CD4-positive, CD25-positive, alpha-beta regulatory T cell (primary cell): ENCODE measurements at regions not wholly inside any gene's neighbourhood (a gene's known extent, or its start where the extent isn't known, plus 50 kb on each side); places are given as distances from the start of the nearest gene placed in this dataset.

ENCODE experiments used
- ATAC-seq, 2 donors: fragments of 150-1000 bp; cut with Tn5 transposase; one replicate each; pipeline ENCODE4 v1.10.0; 2021; ENCODE audit warnings: low read depth in 2 of 2, moderate number of reproducible peaks in 2 of 2, moderate library complexity in 1 of 2
- DNase-seq, 3 donors: peaks; one replicate each; pipeline versions ENCODE4 v3.0.0 to v3.0.0-alpha.2; 2012 to 2022; ENCODE audit warnings: mixed read lengths in 1 of 3
- H3K27ac ChIP-seq: one replicate; pipeline ENCODE4 v1.7.0; 2013; ENCODE audit warnings: mild to moderate bottlenecking, low read length; ENCODE audit not compliant: insufficient read depth, poor library complexity, severe bottlenecking
- H3K27me3 ChIP-seq: one replicate; pipeline ENCODE4 v1.7.0; 2013; ENCODE audit warnings: low read length; ENCODE audit not compliant: control insufficient read depth, insufficient read depth
- H3K36me3 ChIP-seq: one replicate; pipeline ENCODE4 v1.7.0; 2013; ENCODE audit warnings: mild to moderate bottlenecking, low read length, moderate library complexity; ENCODE audit not compliant: control insufficient read depth, insufficient read depth
- H3K4me1 ChIP-seq: 2 replicates; pipeline ENCODE4 v1.7.0; 2013; ENCODE audit warnings: mild to moderate bottlenecking, low read length; ENCODE audit not compliant: insufficient read depth, control insufficient read depth, poor library complexity, severe bottlenecking
- H3K4me3 ChIP-seq: one replicate; pipeline ENCODE4 v1.7.0; 2013; ENCODE audit warnings: low read depth, mild to moderate bottlenecking, low read length, moderate library complexity
- H3K9me3 ChIP-seq, 2 experiments: 1 replicate in 1 of 2; 2 replicates in 1 of 2; pipeline ENCODE4 v1.7.0; 2013; ENCODE audit warnings: low read length in 2 of 2, mild to moderate bottlenecking in 1 of 2, moderate library complexity in 1 of 2; ENCODE audit not compliant: control insufficient read depth in 2 of 2
- H3K27ac Mint-ChIP-seq, 3 donors: one replicate each; pipeline ENCODE4 v1.8.0; 2020 to 2022; ENCODE audit warnings: mild to moderate bottlenecking in 3 of 3, mixed read lengths in 3 of 3, moderate library complexity in 2 of 3
- H3K27me3 Mint-ChIP-seq: one replicate; pipeline ENCODE4 v1.8.0; 2022; ENCODE audit warnings: mild to moderate bottlenecking, mixed read lengths
- H3K36me3 Mint-ChIP-seq: one replicate; pipeline ENCODE4 v1.8.0; 2020; ENCODE audit warnings: mixed read lengths
- H3K4me1 Mint-ChIP-seq, 4 donors: one replicate each; pipeline ENCODE4 v1.8.0; 2020 to 2022; ENCODE audit warnings: mixed read lengths in 4 of 4, mild to moderate bottlenecking in 1 of 4
- H3K4me3 Mint-ChIP-seq, 4 donors: one replicate each; pipeline ENCODE4 v1.8.0; 2020 to 2022; ENCODE audit warnings: mild to moderate bottlenecking in 4 of 4, mixed read lengths in 4 of 4, moderate library complexity in 3 of 4
- H3K9me3 Mint-ChIP-seq, 7 donors: one replicate each; pipeline ENCODE4 v1.8.0; 2020 to 2022; ENCODE audit warnings: mixed read lengths in 7 of 7, mild to moderate bottlenecking in 3 of 7, moderate library complexity in 2 of 7

DNA sequence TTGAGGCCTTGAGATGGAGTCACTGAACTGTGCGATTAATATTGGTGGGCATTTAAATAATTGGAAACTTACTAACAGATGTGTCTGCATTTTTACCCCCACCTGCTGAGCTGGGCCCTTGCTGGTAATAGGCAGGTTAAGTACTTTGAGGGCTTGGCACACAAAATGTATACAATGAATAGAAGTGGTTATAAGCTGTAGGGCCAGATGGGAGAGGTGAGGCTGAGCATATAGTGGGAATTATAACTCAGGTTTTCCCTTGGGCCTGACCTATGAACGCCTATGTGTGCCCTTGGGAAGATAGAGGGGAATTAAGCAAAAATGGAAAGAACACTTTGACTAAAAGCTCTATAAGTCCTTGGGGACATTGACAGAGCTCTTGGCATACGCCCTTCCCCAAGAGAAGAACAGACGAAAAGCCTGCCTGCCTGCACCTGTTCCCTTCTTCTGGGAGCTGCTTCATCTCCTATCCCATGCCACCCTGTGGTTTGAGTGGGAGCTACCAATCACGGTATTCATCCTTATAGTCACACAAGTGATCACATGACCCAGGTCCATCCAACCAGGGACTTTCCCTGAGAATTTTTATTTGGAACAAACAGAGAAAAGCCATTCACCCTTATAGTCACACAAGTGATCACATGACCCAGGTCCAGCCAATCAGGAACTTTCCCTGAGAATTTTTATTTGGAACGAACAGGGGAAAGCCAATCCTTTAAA lies 260.7 kb upstream of the CSF3R start:
- peaks cover 0 to 3% of the 10 kb centered on the region in 2 experiments for H3K9me3 ChIP-seq
- H3K4me3 Mint-ChIP-seq: no peak overlapping the region
- no peak overlapping the region for H3K27ac Mint-ChIP-seq
- no peaks in the 10 kb centered on the region for H3K36me3 ChIP-seq
- no peaks in the 10 kb centered on the region for H3K4me1 ChIP-seq
- H3K27me3 ChIP-seq: no peaks in the 10 kb centered on the region
- H3K36me3 Mint-ChIP-seq: no peaks in the 10 kb centered on the region
- peaks cover 28% of the 10 kb centered on the region for H3K27me3 Mint-ChIP-seq
- DNase-seq (no peak), ATAC-seq (no peak)
- no peak overlapping the region for H3K4me3 ChIP-seq
- no peaks in the 10 kb centered on the region for H3K4me1 Mint-ChIP-seq
- H3K27ac ChIP-seq: no peak overlapping the region
- no peaks in the 10 kb centered on the region for H3K9me3 Mint-ChIP-seq

DNA sequence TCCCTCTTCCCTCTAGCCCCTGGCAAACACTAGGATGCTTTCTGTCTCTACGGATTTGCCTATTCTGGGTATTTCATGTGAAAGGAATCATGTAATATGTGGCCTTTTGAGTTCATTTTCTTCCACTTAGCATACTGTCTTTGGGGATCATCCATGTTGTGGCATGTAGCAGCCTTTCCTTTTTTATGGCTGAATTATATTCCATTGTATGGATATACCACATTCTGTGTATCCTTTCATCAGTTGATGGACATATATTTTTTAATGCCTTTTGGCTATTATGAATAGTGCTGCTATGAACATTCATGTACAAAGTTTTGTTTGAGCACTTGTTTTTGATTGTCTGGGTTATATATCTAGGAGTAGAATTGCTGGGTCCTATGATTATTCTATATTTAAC lies 258.4 kb upstream of the CSF3R start:
- Histone ChIP-seq H3K4me1 (no peaks in the 10 kb centered on the region), H3K4me3 (no peak overlapping the region), H3K27ac (no peak overlapping the region), H3K27me3 (peaks cover 2% of the 10 kb centered on the region), H3K36me3 (no peaks in the 10 kb centered on the region), H3K9me3 (peaks cover 0 to 3% of the 10 kb centered on the region in 2 experiments)
- H3K4me3 Mint-ChIP-seq: no peak overlapping the region
- H3K4me1 Mint-ChIP-seq: no peaks in the 10 kb centered on the region
- H3K9me3 Mint-ChIP-seq: peaks cover 0 to 1% (median 0%) of the 10 kb centered on the region in 7 donors
- ATAC-seq (no peak), DNase-seq (no peak)
- no peak overlapping the region for H3K27ac Mint-ChIP-seq
- H3K27me3 Mint-ChIP-seq: peaks cover 28% of the 10 kb centered on the region
- no peaks in the 10 kb centered on the region for H3K36me3 Mint-ChIP-seq

DNA sequence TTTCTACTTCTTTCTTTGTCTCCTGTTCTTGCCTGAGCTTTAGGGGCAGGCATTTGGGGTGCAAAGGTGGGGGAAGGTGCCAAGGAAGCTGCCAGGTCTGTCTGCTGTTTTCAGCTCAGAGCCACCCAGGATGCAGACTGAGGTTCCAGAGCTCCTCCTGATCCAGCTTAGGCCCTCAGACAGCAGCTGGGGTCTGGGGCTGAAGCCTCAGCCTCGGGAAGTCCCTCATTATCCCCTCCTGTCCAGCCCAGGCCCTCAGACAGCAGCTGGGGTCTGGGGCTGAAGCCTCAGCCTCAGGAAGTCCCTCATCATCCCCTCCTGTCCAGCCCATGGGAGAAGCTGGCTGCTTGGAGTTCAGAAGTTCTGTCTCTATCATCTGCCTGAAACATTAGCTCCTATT lies 257.7 kb upstream of the CSF3R start:
- Mint-ChIP-seq H3K9me3 (peaks cover 0 to 1% (median 0%) of the 10 kb centered on the region in 7 donors), H3K36me3 (no peaks in the 10 kb centered on the region), H3K27me3 (peaks cover 29% of the 10 kb centered on the region), H3K27ac (no peak overlapping the region), H3K4me1 (no peaks in the 10 kb centered on the region), H3K4me3 (no peak overlapping the region)
- Histone ChIP-seq H3K9me3 (peaks cover 0 to 3% of the 10 kb centered on the region in 2 experiments), H3K27ac (no peak overlapping the region), H3K36me3 (no peaks in the 10 kb centered on the region), H3K4me3 (no peak overlapping the region), H3K4me1 (no peaks in the 10 kb centered on the region), H3K27me3 (peaks cover 2% of the 10 kb centered on the region)
- DNase-seq: no peak
- ATAC-seq: no peak

DNA sequence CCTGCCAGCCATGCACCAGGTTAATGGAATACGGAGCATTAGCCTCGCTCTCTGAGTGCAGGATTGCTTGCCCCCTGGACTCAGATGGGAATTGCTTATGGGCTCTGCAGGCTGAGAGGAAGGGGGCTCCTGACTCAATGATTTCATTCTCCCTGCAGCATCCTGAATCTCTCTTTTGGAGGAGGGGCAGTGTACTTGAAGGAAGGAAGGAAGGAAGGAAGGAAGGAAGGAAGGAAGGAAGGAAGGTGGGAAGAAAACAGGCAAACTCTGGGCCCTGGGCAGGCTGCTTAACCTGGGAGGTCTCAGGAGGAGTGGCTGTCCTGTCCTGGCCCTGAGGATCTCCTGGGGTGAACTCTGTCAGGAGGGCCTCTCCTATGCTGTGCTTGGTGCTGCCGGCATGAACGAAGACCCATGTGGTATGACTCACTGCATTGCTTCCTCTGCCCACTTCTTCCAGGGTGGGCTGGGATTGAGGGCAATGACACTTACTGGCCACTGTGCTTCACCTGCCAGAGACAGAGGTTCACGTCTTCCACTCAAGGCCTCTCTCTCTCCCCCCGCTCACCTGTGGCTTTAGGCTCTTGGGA lies 257.1 kb upstream of the CSF3R start:
- H3K27me3 Mint-ChIP-seq: peaks cover 31% of the 10 kb centered on the region
- DNase-seq: no peak
- no peak overlapping the region for H3K4me3 ChIP-seq

DNA sequence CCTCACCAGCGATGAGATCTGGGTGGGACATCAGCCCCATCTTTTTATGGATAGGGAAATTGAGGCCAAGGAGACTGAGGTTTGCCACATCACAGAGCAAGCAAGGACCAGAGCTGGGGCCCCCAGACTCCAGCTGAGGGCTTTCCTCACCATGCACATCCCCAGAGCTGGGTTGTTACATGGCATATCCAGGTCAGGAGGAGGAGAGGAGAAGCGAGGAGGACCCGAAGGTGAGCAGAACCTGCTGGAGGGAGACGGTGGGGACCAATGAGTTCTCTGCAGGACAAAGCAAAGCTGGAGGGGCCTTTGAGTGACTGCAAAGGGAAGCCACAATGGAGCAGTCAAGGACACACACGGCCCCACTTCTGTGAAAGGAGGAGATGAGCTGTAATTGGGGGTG lies 255.5 kb upstream of the CSF3R start:
- Mint-ChIP-seq H3K4me1 (no peaks in the 10 kb centered on the region), H3K27me3 (peaks cover 32% of the 10 kb centered on the region), H3K9me3 (peaks cover 0 to 4% (median 0%) of the 10 kb centered on the region in 7 donors), H3K4me3 (no peak overlapping the region), H3K27ac (no peak overlapping the region), H3K36me3 (no peaks in the 10 kb centered on the region)
- Histone ChIP-seq H3K36me3 (no peaks in the 10 kb centered on the region), H3K4me1 (no peaks in the 10 kb centered on the region), H3K27ac (no peak overlapping the region), H3K9me3 (peaks cover 0 to 3% of the 10 kb centered on the region in 2 experiments), H3K27me3 (peaks cover 4% of the 10 kb centered on the region), H3K4me3 (no peak overlapping the region)
- ATAC-seq: no peak
- DNase-seq: no peak

More for the DNA sequence above, 257.1 kb upstream of the CSF3R start:
- Histone ChIP-seq H3K27me3 (peaks cover 2% of the 10 kb centered on the region), H3K36me3 (no peaks in the 10 kb centered on the region), H3K4me1 (no peaks in the 10 kb centered on the region), H3K27ac (no peak overlapping the region), H3K9me3 (peaks cover 0 to 3% of the 10 kb centered on the region in 2 experiments)
- H3K27ac Mint-ChIP-seq: no peak overlapping the region
- peaks cover 0 to 4% (median 0%) of the 10 kb centered on the region in 7 donors for H3K9me3 Mint-ChIP-seq
- H3K36me3 Mint-ChIP-seq: no peaks in the 10 kb centered on the region
- no peaks in the 10 kb centered on the region for H3K4me1 Mint-ChIP-seq
- H3K4me3 Mint-ChIP-seq: no peak overlapping the region
- no peak for ATAC-seq

DNA sequence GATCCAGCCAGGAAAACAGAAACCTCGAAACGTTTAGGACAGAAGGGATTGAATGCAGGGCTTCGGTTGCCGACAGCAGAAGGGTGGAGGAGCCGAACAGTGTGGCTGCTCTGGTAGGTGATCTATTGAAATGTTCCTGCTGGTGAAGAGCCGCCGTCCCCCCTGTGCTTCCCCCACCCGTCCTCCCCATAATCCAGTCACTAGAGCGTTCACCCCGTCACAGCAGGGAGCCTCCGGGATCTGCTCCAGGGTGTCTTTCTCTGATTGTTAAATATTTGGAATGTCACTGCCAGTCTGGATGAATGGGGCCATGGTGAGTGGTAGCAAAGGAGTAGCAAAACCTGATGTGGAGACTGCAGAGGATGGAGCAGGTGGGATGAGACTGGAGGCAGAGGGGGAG lies 255.1 kb upstream of the CSF3R start:
- H3K4me3 ChIP-seq: no peak overlapping the region
- H3K9me3 Mint-ChIP-seq: peaks cover 0 to 4% (median 0%) of the 10 kb centered on the region in 7 donors
- no peak overlapping the region for H3K4me3 Mint-ChIP-seq
- peaks cover 37% of the 10 kb centered on the region for H3K27me3 Mint-ChIP-seq
- no peaks in the 10 kb centered on the region for H3K36me3 ChIP-seq
- H3K9me3 ChIP-seq: peaks cover 0 to 3% of the 10 kb centered on the region in 2 experiments
- peaks cover 4% of the 10 kb centered on the region for H3K27me3 ChIP-seq
- H3K36me3 Mint-ChIP-seq: no peaks in the 10 kb centered on the region
- no peaks in the 10 kb centered on the region for H3K4me1 ChIP-seq
- no peak overlapping the region for H3K27ac Mint-ChIP-seq
- no peak for DNase-seq
- H3K27ac ChIP-seq: no peak overlapping the region
- no peaks in the 10 kb centered on the region for H3K4me1 Mint-ChIP-seq
- no peak for ATAC-seq

DNA sequence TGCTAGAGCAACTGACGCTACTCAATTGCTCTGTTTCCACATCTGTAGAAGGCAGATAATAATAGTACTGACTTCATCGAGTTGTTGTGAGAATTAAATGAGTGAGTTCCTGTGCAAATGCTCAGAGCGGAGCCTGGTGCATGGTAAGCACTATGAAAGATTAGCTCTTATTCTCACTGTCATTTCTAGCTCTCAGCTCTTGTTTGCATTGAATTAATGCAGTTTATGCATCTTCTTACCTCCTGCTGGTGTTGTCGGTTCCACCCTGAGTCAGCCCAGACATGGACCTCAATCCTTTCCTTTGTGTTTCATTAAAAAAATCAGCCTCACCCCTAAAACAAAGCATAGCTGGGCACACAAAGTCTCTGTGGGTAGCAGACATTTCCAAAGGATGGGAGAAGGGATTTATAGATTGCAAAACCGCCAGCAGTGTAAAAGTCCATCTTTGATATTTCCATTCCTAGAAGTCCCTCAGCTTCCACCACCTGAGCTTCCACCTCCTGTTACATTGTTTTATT lies 254.4 kb upstream of the CSF3R start:
- no peaks in the 10 kb centered on the region for H3K36me3 ChIP-seq
- ATAC-seq (no peak), DNase-seq (no peak)
- H3K9me3 Mint-ChIP-seq: peaks cover 0 to 4% (median 0%) of the 10 kb centered on the region in 7 donors
- H3K27me3 ChIP-seq: peaks cover 4% of the 10 kb centered on the region
- H3K4me1 ChIP-seq: no peaks in the 10 kb centered on the region
- peaks cover 38% of the 10 kb centered on the region for H3K27me3 Mint-ChIP-seq
- no peak overlapping the region for H3K4me3 Mint-ChIP-seq
- H3K27ac ChIP-seq: no peak overlapping the region
- peaks cover 0 to 3% of the 10 kb centered on the region in 2 experiments for H3K9me3 ChIP-seq
- H3K4me3 ChIP-seq: no peak overlapping the region
- H3K36me3 Mint-ChIP-seq: no peaks in the 10 kb centered on the region
- H3K4me1 Mint-ChIP-seq: no peaks in the 10 kb centered on the region
- no peak overlapping the region for H3K27ac Mint-ChIP-seq
